CD4-positive, alpha-beta T cell (primary cell): ENCODE measurements at regions not wholly inside any gene's neighbourhood (a gene's known extent, or its start where the extent isn't known, plus 50 kb on each side); places are given as distances from the start of the nearest gene placed in this dataset.

Experiments used
- ATAC-seq: fragments of 200-7000 bp; cut with Tn5 transposase; one replicate; pipeline ENCODE4 v1.10.0; 2022; ENCODE audit warnings: mild to moderate bottlenecking; ENCODE audit not compliant: poor library complexity
- CTCF ChIA-PET: fragments of 350-600 bp; sonication (Branson Sonifier 250); formaldehyde crosslinking; loops from one replicate; lab custom pipeline; 2021; ENCODE audit warnings: antibody characterized with exemption, inconsistent platforms; lab: Charles Lee
- POLR2A ChIA-PET: fragments of 350-600 bp; sonication (Branson Sonifier 250); formaldehyde crosslinking; loops from one replicate; lab custom pipeline; 2021; ENCODE audit warnings: antibody characterized with exemption, inconsistent platforms; lab: Charles Lee
- DNase-seq, 14 experiments: peaks; one replicate each; pipeline ENCODE4 v3.0.0-alpha.2; 2013 to 2020; ENCODE audit warnings: mixed read lengths in 2 of 14
- H3K27ac ChIP-seq, 2 donors: one replicate each; pipeline versions ENCODE4 v1.5.1 to v1.7.0; 2013; ENCODE audit warnings: low read length in 2 of 2, low read depth in 1 of 2, mild to moderate bottlenecking in 1 of 2
- H3K27me3 ChIP-seq, 2 experiments: 1 replicate in 1 of 2; 2 replicates in 1 of 2; pipeline versions ENCODE4 v1.6.1 to v1.7.0; 2013; ENCODE audit warnings: low read length in 2 of 2, control low read depth in 1 of 2, mild to moderate bottlenecking in 1 of 2, moderate library complexity in 1 of 2; ENCODE audit not compliant: insufficient read depth in 2 of 2, control insufficient read depth in 1 of 2
- H3K36me3 ChIP-seq: one replicate; pipeline ENCODE4 v1.6.1; 2013; ENCODE audit warnings: low read length, control low read depth; ENCODE audit not compliant: insufficient read depth
- H3K4me1 ChIP-seq: one replicate; pipeline ENCODE4 v1.6.1; 2013; ENCODE audit warnings: low read length, control low read depth; ENCODE audit not compliant: insufficient read depth
- H3K4me3 ChIP-seq: one replicate; pipeline ENCODE4 v1.5.1; 2013; ENCODE audit warnings: mild to moderate bottlenecking, low read length, moderate library complexity
- H3K9me3 ChIP-seq, 2 experiments: 1 replicate in 1 of 2; 2 replicates in 1 of 2; pipeline versions ENCODE4 v1.6.1 to v1.7.0; 2013; ENCODE audit warnings: low read length in 2 of 2, mild to moderate bottlenecking in 2 of 2, control low read depth in 1 of 2, moderate library complexity in 1 of 2; ENCODE audit not compliant: control insufficient read depth in 1 of 2, insufficient read depth in 1 of 2
- H3K27ac Mint-ChIP-seq: one replicate; pipeline ENCODE4 v1.8.0; 2020; ENCODE audit warnings: mixed read lengths
- H3K27me3 Mint-ChIP-seq: one replicate; pipeline ENCODE4 v1.8.0; 2021; ENCODE audit warnings: mixed read lengths
- H3K36me3 Mint-ChIP-seq: one replicate; pipeline ENCODE4 v1.8.0; 2021; ENCODE audit warnings: low read depth, mixed read lengths
- H3K4me1 Mint-ChIP-seq: one replicate; pipeline ENCODE4 v1.8.0; 2021; ENCODE audit warnings: low read depth, mixed read lengths
- H3K4me3 Mint-ChIP-seq: one replicate; pipeline ENCODE4 v1.8.0; 2020; ENCODE audit warnings: mild to moderate bottlenecking, mixed read lengths
- H3K9me3 Mint-ChIP-seq: one replicate; pipeline ENCODE4 v1.8.0; 2020; ENCODE audit warnings: mixed read lengths
- intact Hi-C, 2 experiments: fragments of 100-400 bp; cut with DNase I in 1 of 2; cut with micrococcal nuclease in 1 of 2; formaldehyde crosslinking; loops; one replicate each; pipeline versions ENCODE4 v1.15.1 to v1.9.0; 2023 to 2025; cut with DNase I, micrococcal nuclease
- TF ChIP-seq, protein P1 (sequence below): fragments of 200-600 bp; IDR thresholded peaks from one replicate; pipeline ENCODE4 v1.8.0; 2022; ENCODE audit warnings: antibody characterized with exemption, mild to moderate bottlenecking

DNA sequence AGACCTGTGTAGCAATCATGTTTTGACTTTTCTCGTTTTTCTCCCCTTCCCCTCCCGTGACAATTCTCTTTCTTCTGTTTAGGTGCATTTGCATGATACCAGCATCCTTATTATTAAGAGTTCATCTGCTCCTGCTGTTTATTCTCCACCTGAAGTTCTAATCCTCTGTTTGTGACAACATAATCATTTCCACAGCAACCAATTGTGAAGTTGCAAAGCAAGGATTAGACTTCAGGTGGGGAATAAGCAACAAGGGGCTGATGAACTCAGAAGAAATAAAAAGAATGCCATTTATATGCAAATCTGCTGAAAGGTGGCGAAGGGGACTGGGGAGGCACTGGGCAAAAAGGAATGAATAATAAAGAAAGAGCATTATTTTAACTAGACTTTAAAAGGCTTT is 124.8 kb upstream of the LINC00305 start:
- H3K27me3 ChIP-seq, result no peaks in the 10 kb centered on the region
- POLR2A ChIA-PET, result no interaction called here
- CTCF ChIA-PET, result no interaction called here
- H3K4me1 ChIP-seq, result no peaks in the 10 kb centered on the region
- Mint-ChIP-seq H3K27me3 (no peaks in the 10 kb centered on the region), H3K27ac (no peak overlapping the region), H3K4me1 (no peaks in the 10 kb centered on the region), H3K4me3 (no peak overlapping the region), H3K9me3 (peaks cover 7% of the 10 kb centered on the region), H3K36me3 (no peaks in the 10 kb centered on the region)
- no peaks in the 10 kb centered on the region for H3K36me3 ChIP-seq
- H3K4me3 ChIP-seq, result no peak overlapping the region
- peaks cover 0 to 4% of the 10 kb centered on the region in 2 experiments for H3K9me3 ChIP-seq
- ATAC-seq (no peak), DNase-seq (no peak)
- TF ChIP-seq, protein P1, sequence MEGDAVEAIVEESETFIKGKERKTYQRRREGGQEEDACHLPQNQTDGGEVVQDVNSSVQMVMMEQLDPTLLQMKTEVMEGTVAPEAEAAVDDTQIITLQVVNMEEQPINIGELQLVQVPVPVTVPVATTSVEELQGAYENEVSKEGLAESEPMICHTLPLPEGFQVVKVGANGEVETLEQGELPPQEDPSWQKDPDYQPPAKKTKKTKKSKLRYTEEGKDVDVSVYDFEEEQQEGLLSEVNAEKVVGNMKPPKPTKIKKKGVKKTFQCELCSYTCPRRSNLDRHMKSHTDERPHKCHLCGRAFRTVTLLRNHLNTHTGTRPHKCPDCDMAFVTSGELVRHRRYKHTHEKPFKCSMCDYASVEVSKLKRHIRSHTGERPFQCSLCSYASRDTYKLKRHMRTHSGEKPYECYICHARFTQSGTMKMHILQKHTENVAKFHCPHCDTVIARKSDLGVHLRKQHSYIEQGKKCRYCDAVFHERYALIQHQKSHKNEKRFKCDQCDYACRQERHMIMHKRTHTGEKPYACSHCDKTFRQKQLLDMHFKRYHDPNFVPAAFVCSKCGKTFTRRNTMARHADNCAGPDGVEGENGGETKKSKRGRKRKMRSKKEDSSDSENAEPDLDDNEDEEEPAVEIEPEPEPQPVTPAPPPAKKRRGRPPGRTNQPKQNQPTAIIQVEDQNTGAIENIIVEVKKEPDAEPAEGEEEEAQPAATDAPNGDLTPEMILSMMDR, result no peak
- H3K27ac ChIP-seq, result no peak overlapping the region
- intact Hi-C loops, result no loop called here

DNA sequence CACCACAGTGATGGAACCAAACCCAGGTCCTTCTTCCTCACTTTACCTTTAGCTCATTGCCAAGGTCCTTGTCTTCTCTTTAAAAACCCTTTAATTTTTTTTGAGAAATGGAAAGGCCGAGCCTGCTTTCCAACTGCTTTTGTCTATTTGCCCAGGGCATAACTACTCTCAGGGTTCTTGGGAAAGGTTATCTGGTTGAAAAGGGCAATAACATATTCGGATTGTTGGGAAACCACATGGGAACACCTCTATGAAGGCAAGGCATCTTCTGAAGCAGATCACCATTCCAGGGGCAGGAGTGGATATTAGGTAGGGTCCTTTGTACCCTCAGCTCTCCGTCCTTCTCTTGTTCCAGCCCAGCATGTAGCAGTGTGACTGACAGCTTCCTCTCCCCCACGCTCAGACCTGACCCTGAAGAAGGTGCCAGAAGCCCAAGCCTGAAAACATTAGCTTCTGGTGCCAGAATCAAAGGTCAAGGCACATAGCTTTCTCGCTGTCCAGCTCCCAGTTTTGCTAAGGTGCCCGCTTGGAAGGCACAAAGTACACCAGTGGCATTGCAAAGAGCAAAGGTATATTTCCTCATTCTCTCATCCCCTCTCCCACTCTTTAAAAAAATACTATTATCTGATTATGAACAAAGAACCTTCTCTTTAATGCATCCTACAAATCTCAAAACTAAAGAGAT is 123.2 kb upstream of the LINC00305 start:
- no peaks in the 10 kb centered on the region for H3K27me3 ChIP-seq
- peaks cover 4% of the 10 kb centered on the region for H3K9me3 Mint-ChIP-seq
- no peak overlapping the region for H3K27ac ChIP-seq
- no peak overlapping the region for H3K27ac Mint-ChIP-seq
- CTCF ChIA-PET, result no interaction called here
- intact Hi-C loops, result no loop called here
- no peaks in the 10 kb centered on the region for H3K36me3 ChIP-seq
- H3K4me1 ChIP-seq, result no peaks in the 10 kb centered on the region
- no peaks in the 10 kb centered on the region for H3K27me3 Mint-ChIP-seq
- ATAC-seq, result no peak
- DNase-seq, result no peak
- H3K9me3 ChIP-seq, result peaks cover 0 to 4% of the 10 kb centered on the region in 2 experiments
- no peak overlapping the region for H3K4me3 ChIP-seq
- TF ChIP-seq, protein P1, result no peak
- POLR2A ChIA-PET, result no interaction called here
- no peaks in the 10 kb centered on the region for H3K36me3 Mint-ChIP-seq
- no peak overlapping the region for H3K4me3 Mint-ChIP-seq
- H3K4me1 Mint-ChIP-seq, result no peaks in the 10 kb centered on the region

DNA sequence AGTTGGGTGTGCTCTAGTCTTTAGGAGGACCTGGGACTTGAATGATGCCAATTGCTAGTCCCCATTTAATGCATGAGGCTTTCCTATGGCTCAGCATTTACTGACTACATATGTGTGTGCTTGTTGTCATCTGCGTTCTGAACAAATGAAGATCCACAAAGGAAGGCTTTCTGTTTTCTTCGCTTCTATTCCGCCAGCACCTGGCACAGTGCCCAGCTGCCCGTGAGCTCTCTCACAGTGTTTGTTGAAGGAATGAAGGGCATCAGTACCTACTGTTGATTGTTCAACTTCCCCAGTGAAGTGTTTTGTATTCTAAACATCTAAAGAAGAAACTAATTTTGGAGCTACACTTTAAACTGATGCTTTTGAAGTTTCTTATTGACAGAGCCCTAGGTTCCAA is 122.4 kb upstream of the LINC00305 start:
- ChIA-PET CTCF (no interaction called here), POLR2A (no interaction called here)
- Histone ChIP-seq H3K4me1 (no peaks in the 10 kb centered on the region), H3K9me3 (peaks cover 0 to 3% of the 10 kb centered on the region in 2 experiments), H3K36me3 (no peaks in the 10 kb centered on the region), H3K27ac (no peak overlapping the region), H3K27me3 (no peaks in the 10 kb centered on the region), H3K4me3 (no peak overlapping the region)
- Mint-ChIP-seq H3K27ac (no peak overlapping the region), H3K9me3 (peaks cover 2% of the 10 kb centered on the region), H3K4me1 (no peaks in the 10 kb centered on the region), H3K36me3 (no peaks in the 10 kb centered on the region), H3K4me3 (no peak overlapping the region), H3K27me3 (no peaks in the 10 kb centered on the region)
- TF ChIP-seq, protein P1, result no peak
- ATAC-seq, result no peak
- intact Hi-C loops, result no loop called here
- DNase-seq, result no peak
